GM23338 (cell line): ENCODE measurements at regions not wholly inside any gene's neighbourhood (a gene's known extent, or its start where the extent isn't known, plus 50 kb on each side); places are given as distances from the start of the nearest gene placed in this dataset.

Experiments used
- ATAC-seq: fragments of 200-7000 bp; cut with Tn5 transposase; 3 replicates; pipeline ENCODE4 v1.9.1; 2020
- DNase-seq: peaks from one replicate; pipeline ENCODE4 v3.0.0-alpha.2; 2015; ENCODE audit warnings: low spot score
- H2AFZ ChIP-seq: fragments of 200-600 bp; sonication (generic); 2 replicates; pipeline ENCODE4 v1.8.0; 2016; ENCODE audit warnings: antibody characterized with exemption, mild to moderate bottlenecking, moderate library complexity
- H3F3A ChIP-seq: fragments of 200-600 bp; sonication (generic); replicated peaks from 2 replicates; pipeline ENCODE4 v1.8.0; 2017; ENCODE audit warnings: antibody characterized with exemption, mixed run types, low read depth
- H3K27ac ChIP-seq: fragments of 200-600 bp; sonication (generic); 2 replicates; pipeline ENCODE4 v1.6.1; 2016; ENCODE audit warnings: low read depth
- H3K27me3 ChIP-seq: fragments of 200-600 bp; sonication (generic); 2 replicates; pipeline ENCODE4 v1.8.0; 2016; ENCODE audit warnings: mild to moderate bottlenecking, mixed run types, moderate library complexity; ENCODE audit not compliant: insufficient read depth
- H3K36me3 ChIP-seq: fragments of 200-600 bp; sonication (generic); 2 replicates; pipeline ENCODE4 v1.8.0; 2016; ENCODE audit warnings: mild to moderate bottlenecking; ENCODE audit not compliant: insufficient read depth
- H3K4me1 ChIP-seq: fragments of 200-600 bp; sonication (generic); 2 replicates; pipeline ENCODE4 v1.8.0; 2016; ENCODE audit warnings: mild to moderate bottlenecking, moderate library complexity; ENCODE audit not compliant: insufficient read depth
- H3K4me2 ChIP-seq: fragments of 200-600 bp; sonication (generic); 2 replicates; pipeline ENCODE4 v1.7.1; 2017; ENCODE audit warnings: mixed run types
- H3K4me3 ChIP-seq: fragments of 200-600 bp; sonication (generic); 2 replicates; pipeline ENCODE4 v1.6.1; 2016; ENCODE audit warnings: mixed run types
- H3K79me2 ChIP-seq: fragments of 200-600 bp; sonication (generic); replicated peaks from 2 replicates; pipeline ENCODE4 v1.8.0; 2017; ENCODE audit warnings: mild to moderate bottlenecking; ENCODE audit not compliant: insufficient read depth
- H3K9me2 ChIP-seq: fragments of 200-600 bp; sonication (generic); 2 replicates; pipeline ENCODE4 v1.8.0; 2017; ENCODE audit not compliant: insufficient read depth
- H4K20me1 ChIP-seq: fragments of 200-600 bp; sonication (generic); replicated peaks from 2 replicates; pipeline ENCODE4 v1.8.0; 2017; ENCODE audit warnings: mild to moderate bottlenecking; ENCODE audit not compliant: insufficient read depth
- H3K27ac Mint-ChIP-seq: 2 replicates; pipeline ENCODE4 v1.8.0; 2020; ENCODE audit warnings: inconsistent platforms, mild to moderate bottlenecking, moderate library complexity, mixed read lengths
- H3K27me3 Mint-ChIP-seq: 3 replicates; pipeline ENCODE4 v1.8.0; 2022; ENCODE audit warnings: low read depth, mild to moderate bottlenecking, moderate library complexity, mixed read lengths, inconsistent platforms; ENCODE audit not compliant: insufficient read depth, poor library complexity
- H3K36me3 Mint-ChIP-seq: 3 replicates; pipeline ENCODE4 v1.8.0; 2021; ENCODE audit warnings: low read depth, mild to moderate bottlenecking, inconsistent platforms, moderate library complexity, mixed read lengths
- H3K4me1 Mint-ChIP-seq: 3 replicates; pipeline ENCODE4 v1.8.0; 2020; ENCODE audit warnings: mild to moderate bottlenecking, inconsistent platforms, mixed read lengths
- H3K4me3 Mint-ChIP-seq: 3 replicates; pipeline ENCODE4 v1.8.0; 2021; ENCODE audit warnings: moderate library complexity, mild to moderate bottlenecking, inconsistent platforms, mixed read lengths
- H3K9me3 Mint-ChIP-seq: 3 replicates; pipeline ENCODE4 v1.8.0; 2020; ENCODE audit warnings: moderate library complexity, mild to moderate bottlenecking, inconsistent platforms, mixed read lengths
- CREB1 ChIP-seq: fragments of 250-450 bp; sonication (Bioruptor Pico); IDR thresholded peaks from 2 replicates; pipeline ENCODE4 v1.5.0; 2020; ENCODE audit warnings: low read depth, mild to moderate bottlenecking, moderate library complexity
- CTCF ChIP-seq, 2 experiments: fragments of 200-600 bp in 1 of 2; sonication (generic) in 1 of 2; conservative IDR thresholded peaks; 2 replicates each; pipeline versions ENCODE4 v1.5.1 to v1.6.1; 2016 to 2017; ENCODE audit warnings: antibody characterized with exemption in 2 of 2, low read depth in 2 of 2, mild to moderate bottlenecking in 2 of 2, moderate library complexity in 1 of 2
- ETS1 ChIP-seq: IDR thresholded peaks from 2 replicates; pipeline ENCODE4 v1.6.1; 2016; ENCODE audit warnings: antibody characterized with exemption
- EZH2 ChIP-seq: fragments of 200-600 bp; sonication (generic); IDR thresholded peaks from one replicate; pipeline ENCODE4 v1.8.0; 2017; ENCODE audit warnings: antibody characterized with exemption, mild to moderate bottlenecking, low read depth; ENCODE audit not compliant: unreplicated experiment
- EZH2phosphoT487 ChIP-seq: fragments of 200-600 bp; sonication (generic); IDR thresholded peaks from one replicate; pipeline ENCODE4 v1.8.1; 2018; ENCODE audit warnings: antibody characterized with exemption; ENCODE audit not compliant: unreplicated experiment
- JUNB ChIP-seq: IDR thresholded peaks from one replicate; pipeline ENCODE4 v1.6.1; 2016; ENCODE audit warnings: antibody characterized with exemption; ENCODE audit not compliant: unreplicated experiment
- NANOG ChIP-seq: IDR thresholded peaks from 2 replicates; pipeline ENCODE4 v1.6.1; 2016; ENCODE audit warnings: antibody characterized with exemption, borderline replicate concordance
- POLR2AphosphoS5 ChIP-seq: IDR thresholded peaks from 2 replicates; pipeline ENCODE4 v1.6.1; 2016; ENCODE audit warnings: antibody characterized with exemption, low read depth
- REST ChIP-seq: IDR thresholded peaks from one replicate; pipeline ENCODE4 v1.6.1; 2018; ENCODE audit warnings: antibody characterized with exemption; ENCODE audit not compliant: unreplicated experiment
- STAT1 ChIP-seq: IDR thresholded peaks from one replicate; pipeline ENCODE4 v1.6.1; 2016; ENCODE audit warnings: antibody characterized with exemption; ENCODE audit not compliant: unreplicated experiment
- ZNF114 ChIP-seq: fragments of 250-450 bp; sonication (Bioruptor Pico); IDR thresholded peaks from 2 replicates; pipeline ENCODE4 v1.5.0; 2020; ENCODE audit warnings: mild to moderate bottlenecking, moderate library complexity
- ZNF331 ChIP-seq: fragments of 250-450 bp; sonication (Bioruptor Pico); IDR thresholded peaks from 2 replicates; pipeline ENCODE4 v1.5.0; 2020; ENCODE audit warnings: low read depth, mild to moderate bottlenecking, moderate library complexity
- ZNF462 ChIP-seq: fragments of 250-450 bp; sonication (Bioruptor Pico); IDR thresholded peaks from 2 replicates; pipeline ENCODE4 v1.5.0; 2020; ENCODE audit warnings: mild to moderate bottlenecking, moderate library complexity

GRCh38 chr10:129241461-129241860 is 225.6 kb upstream of the MGMT start:
- no peak overlapping the region for H3K4me3 ChIP-seq
- no peaks in the 10 kb centered on the region for H4K20me1 ChIP-seq
- H2AFZ ChIP-seq: no peak overlapping the region
- H3K79me2 ChIP-seq: no peaks in the 10 kb centered on the region
- no peak overlapping the region for H3K4me2 ChIP-seq
- no peaks in the 10 kb centered on the region; the same call in 1 of the 2 replicates for H3K9me2 ChIP-seq
- H3K27me3 ChIP-seq: no peaks in the 10 kb centered on the region
- H3K36me3 ChIP-seq: no peaks in the 10 kb centered on the region
- no peaks in the 10 kb centered on the region for H3F3A ChIP-seq
- Mint-ChIP-seq H3K9me3 (no peaks in the 10 kb centered on the region), H3K36me3 (no peaks in the 10 kb centered on the region), H3K4me1 (no peaks in the 10 kb centered on the region), H3K27ac (no peak overlapping the region), H3K4me3 (no peak overlapping the region), H3K27me3 (no peaks in the 10 kb centered on the region)
- H3K27ac ChIP-seq: no peak overlapping the region
- no peak for TF ChIP-seq CTCF (conservative IDR thresholded peaks at IDR 0.05; ENCODE audit: low read depth in 2 of 2)
- no peak for TF ChIP-seq STAT1
- TF ChIP-seq ZNF114 (CRISPR knock-in tag): no peak
- TF ChIP-seq EZH2phosphoT487: no peak
- no peak for TF ChIP-seq CREB1
- TF ChIP-seq ZNF331 (CRISPR knock-in tag): no peak
- no peak for TF ChIP-seq NANOG
- no peak for TF ChIP-seq REST
- no peak for TF ChIP-seq JUNB
- TF ChIP-seq POLR2AphosphoS5: no peak
- TF ChIP-seq ZNF462: no peak
- no peak for TF ChIP-seq ETS1
- TF ChIP-seq EZH2: no peak
- no peaks in the 10 kb centered on the region for H3K4me1 ChIP-seq
- no peak for DNase-seq
- ATAC-seq: no peak
